Naive thymus-derived CD4-positive, alpha-beta T cell (primary cell): ENCODE measurements at regions not wholly inside any gene's neighbourhood (a gene's known extent, or its start where the extent isn't known, plus 50 kb on each side); places are given as distances from the start of the nearest gene placed in this dataset.

Experiments used
- ATAC-seq: fragments of 150-1000 bp; cut with Tn5 transposase; 2 replicates; pipeline ENCODE4 v1.10.0; 2021; ENCODE audit warnings: mild to moderate bottlenecking, moderate library complexity
- CTCF ChIA-PET: fragments of 350-600 bp; sonication (Branson Sonifier 250); formaldehyde crosslinking; loops from one replicate; lab custom pipeline; 2021; ENCODE audit warnings: antibody characterized with exemption; lab: Charles Lee
- POLR2A ChIA-PET: fragments of 350-600 bp; sonication (Branson Sonifier 250); formaldehyde crosslinking; loops from one replicate; lab custom pipeline; 2021; ENCODE audit warnings: antibody characterized with exemption, inconsistent platforms; lab: Charles Lee
- DNase-seq, 9 donors: peaks; one replicate each; pipeline versions ENCODE4 v3.0.0 to v3.0.0-alpha.2; 2020 to 2022; ENCODE audit warnings: mixed read lengths in 1 of 9
- H3K27ac ChIP-seq: one replicate; pipeline ENCODE4 v1.7.0; 2013; ENCODE audit warnings: mild to moderate bottlenecking, low read depth, low read length, moderate library complexity
- H3K27me3 ChIP-seq, 2 donors: one replicate each; pipeline ENCODE4 v1.7.0; 2013; ENCODE audit warnings: low read length in 2 of 2, mild to moderate bottlenecking in 2 of 2, moderate library complexity in 2 of 2; ENCODE audit not compliant: control insufficient read depth in 2 of 2, insufficient read depth in 2 of 2
- H3K36me3 ChIP-seq, 3 experiments: 1 replicate in 2 of 3; 2 replicates in 1 of 3; pipeline ENCODE4 v1.7.0; 2013; ENCODE audit warnings: low read length in 3 of 3, mild to moderate bottlenecking in 3 of 3, moderate library complexity in 1 of 3; ENCODE audit not compliant: insufficient read depth in 3 of 3, control insufficient read depth in 2 of 3
- H3K4me1 ChIP-seq, 2 donors: one replicate each; pipeline ENCODE4 v1.7.0; 2013; ENCODE audit warnings: low read length in 2 of 2, mild to moderate bottlenecking in 2 of 2, moderate library complexity in 1 of 2; ENCODE audit not compliant: control insufficient read depth in 2 of 2, insufficient read depth in 2 of 2
- H3K4me3 ChIP-seq: 2 replicates; pipeline ENCODE4 v1.7.0; 2013; ENCODE audit warnings: mild to moderate bottlenecking, low read length
- H3K9me3 ChIP-seq, 3 experiments: 1 replicate in 2 of 3; 2 replicates in 1 of 3; pipeline ENCODE4 v1.7.0; 2013; ENCODE audit warnings: low read length in 3 of 3; ENCODE audit not compliant: control insufficient read depth in 2 of 3
- H3K27ac Mint-ChIP-seq, 9 donors: one replicate each; pipeline ENCODE4 v1.8.0; 2020 to 2022; ENCODE audit warnings: mixed read lengths in 9 of 9, mild to moderate bottlenecking in 8 of 9, moderate library complexity in 5 of 9, inconsistent platforms in 2 of 9
- H3K27me3 Mint-ChIP-seq, 5 donors: one replicate each; pipeline ENCODE4 v1.8.0; 2021 to 2022; ENCODE audit warnings: mixed read lengths in 5 of 5, mild to moderate bottlenecking in 1 of 5
- H3K36me3 Mint-ChIP-seq, 5 donors: one replicate each; pipeline ENCODE4 v1.8.0; 2020 to 2022; ENCODE audit warnings: mixed read lengths in 5 of 5, mild to moderate bottlenecking in 3 of 5, inconsistent platforms in 1 of 5
- H3K4me1 Mint-ChIP-seq, 7 donors: one replicate each; pipeline ENCODE4 v1.8.0; 2020 to 2022; ENCODE audit warnings: mixed read lengths in 7 of 7, mild to moderate bottlenecking in 3 of 7, inconsistent platforms in 1 of 7
- H3K4me3 Mint-ChIP-seq, 10 donors: one replicate each; pipeline ENCODE4 v1.8.0; 2020 to 2022; ENCODE audit warnings: mild to moderate bottlenecking in 10 of 10, mixed read lengths in 10 of 10, moderate library complexity in 6 of 10, inconsistent platforms in 2 of 10
- H3K9me3 Mint-ChIP-seq, 11 donors: one replicate each; pipeline ENCODE4 v1.8.0; 2020 to 2022; ENCODE audit warnings: mixed read lengths in 11 of 11, mild to moderate bottlenecking in 4 of 11, inconsistent platforms in 1 of 11, moderate library complexity in 1 of 11
- intact Hi-C, 2 donors: fragments of 100-400 bp; cut with micrococcal nuclease; formaldehyde crosslinking; loops; one replicate each; pipeline ENCODE4 v1.15.1; 2023

DNA sequence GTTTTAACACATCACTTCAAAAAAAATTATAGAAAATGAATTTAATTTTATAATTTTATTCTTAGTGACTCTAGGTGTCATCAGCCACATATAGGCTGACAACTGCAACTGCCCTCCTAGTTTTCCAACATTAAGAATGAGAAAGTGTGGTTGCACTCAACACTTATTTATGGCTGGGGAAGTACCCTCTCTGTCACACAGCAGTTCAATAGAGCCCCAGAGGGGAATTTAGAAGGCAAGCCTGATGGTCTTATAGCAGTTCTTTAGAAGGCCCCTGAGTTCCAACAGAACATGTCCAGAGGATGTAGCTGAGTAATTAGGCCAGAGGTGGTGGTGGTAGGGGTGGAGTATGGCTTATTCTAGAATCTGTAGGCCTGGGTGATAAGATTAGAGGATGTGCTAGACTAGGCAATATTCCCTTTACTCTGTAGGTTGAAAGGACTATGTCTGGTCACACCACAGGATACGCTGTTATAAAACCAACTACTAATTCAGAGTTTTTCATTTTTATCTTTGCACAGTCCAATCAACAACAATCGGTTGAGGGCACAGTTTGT is 226.5 kb upstream of the CITED2 start:
- H3K9me3 Mint-ChIP-seq = peaks cover 0 to 3% (median 0%) of the 10 kb centered on the region in 11 donors
- Histone ChIP-seq H3K27me3 (no peaks in the 10 kb centered on the region), H3K9me3 (no peaks in the 10 kb centered on the region), H3K4me1 (no peaks in the 10 kb centered on the region), H3K27ac (no peak overlapping the region), H3K36me3 (no peaks in the 10 kb centered on the region), H3K4me3 (no peak overlapping the region)
- no peak for ATAC-seq
- DNase-seq = no peak
- H3K4me3 Mint-ChIP-seq = no peak overlapping the region
- H3K27me3 Mint-ChIP-seq = peaks cover 0 to 10% (median 4%) of the 10 kb centered on the region in 5 donors
- peaks cover 0 to 4% (median 0%) of the 10 kb centered on the region in 7 donors for H3K4me1 Mint-ChIP-seq
- POLR2A ChIA-PET = interaction anchor here (0.7 kb wide), 1 partner anchor 824 kb away, joined by 3 read pairs; no protein-coding TSS in a partner anchor
- H3K36me3 Mint-ChIP-seq = no peaks in the 10 kb centered on the region
- intact Hi-C loops = no loop called here
- no peak overlapping the region for H3K27ac Mint-ChIP-seq
- CTCF ChIA-PET = no interaction called here

DNA sequence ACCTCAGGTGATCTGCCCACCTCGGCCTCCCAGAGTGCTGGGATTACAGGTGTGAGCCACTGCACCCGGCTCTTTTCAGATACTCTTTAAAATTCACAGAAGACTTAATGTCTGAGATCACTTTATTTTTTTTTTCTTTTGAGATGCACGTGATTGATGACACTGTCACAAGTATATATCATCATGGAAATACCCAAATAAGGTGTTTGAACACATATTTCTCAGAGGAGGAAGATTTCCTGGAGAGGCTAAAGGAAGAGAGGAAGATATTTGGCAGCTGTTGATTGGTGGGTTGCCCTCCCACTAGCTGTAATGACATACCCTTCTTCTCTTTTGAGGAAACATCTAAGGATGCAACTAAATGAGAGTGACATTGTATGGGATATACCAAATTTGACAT is 225.9 kb upstream of the CITED2 start:
- DNase-seq = no peak
- ATAC-seq = no peak
- peaks cover 0 to 3% (median 0%) of the 10 kb centered on the region in 11 donors for H3K9me3 Mint-ChIP-seq
- Histone ChIP-seq H3K9me3 (no peaks in the 10 kb centered on the region), H3K4me3 (no peak overlapping the region), H3K27me3 (no peaks in the 10 kb centered on the region), H3K4me1 (no peaks in the 10 kb centered on the region), H3K27ac (no peak overlapping the region), H3K36me3 (no peaks in the 10 kb centered on the region)
- no peaks in the 10 kb centered on the region for H3K36me3 Mint-ChIP-seq
- no peak overlapping the region for H3K4me3 Mint-ChIP-seq
- POLR2A ChIA-PET = interaction anchor here (0.7 kb wide), 1 partner anchor 824 kb away, joined by 3 read pairs; no protein-coding TSS in a partner anchor
- intact Hi-C loops = no loop called here
- peaks cover 0 to 10% (median 4%) of the 10 kb centered on the region in 5 donors for H3K27me3 Mint-ChIP-seq
- CTCF ChIA-PET = no interaction called here
- no peak overlapping the region for H3K27ac Mint-ChIP-seq
- peaks cover 0 to 4% (median 0%) of the 10 kb centered on the region in 7 donors for H3K4me1 Mint-ChIP-seq

DNA sequence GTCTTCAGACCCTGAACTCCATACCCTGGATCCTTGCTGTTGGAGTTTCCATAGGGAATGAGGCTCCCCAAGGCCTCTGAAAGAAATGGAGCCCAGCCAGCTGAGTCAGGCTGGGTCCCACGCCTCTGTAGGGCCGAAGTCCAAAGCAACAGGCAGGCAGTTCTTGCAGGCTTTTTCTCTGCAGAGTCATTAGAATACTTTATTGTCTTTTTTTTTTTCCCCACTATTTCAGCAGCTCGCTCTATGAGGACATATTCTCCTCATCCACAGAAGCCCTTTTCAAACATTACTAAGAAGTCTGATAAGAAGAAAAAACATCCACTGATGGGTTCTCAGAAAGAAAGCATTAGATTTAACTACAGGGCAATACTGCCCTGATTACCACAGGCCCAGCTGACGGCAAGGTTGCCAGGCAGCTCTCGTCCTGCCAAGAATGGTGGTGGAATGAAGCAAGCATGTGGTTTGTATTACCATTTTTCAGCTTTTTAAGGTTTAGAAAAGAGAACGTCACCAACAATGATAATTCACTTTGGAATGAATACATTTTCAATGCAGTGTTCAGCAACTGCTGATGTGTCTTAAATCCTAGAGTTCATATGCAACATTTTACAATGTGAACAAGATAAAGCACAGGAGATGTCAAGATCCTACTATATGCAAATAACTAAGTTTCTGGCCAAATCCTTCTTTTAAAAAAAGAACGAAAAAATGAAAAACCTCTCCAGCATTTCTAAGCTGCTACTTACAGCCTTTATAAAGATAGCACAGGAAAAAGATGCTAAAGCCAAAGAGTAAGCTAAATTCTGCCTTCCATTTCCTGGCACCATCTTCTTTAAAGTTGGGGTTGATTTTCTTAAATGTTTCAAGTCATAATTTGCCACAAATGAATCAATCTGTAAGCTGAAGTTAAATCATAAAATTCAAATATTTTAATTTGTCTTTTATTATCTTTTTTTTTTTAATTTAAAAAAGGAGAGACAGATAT is 223.6 kb upstream of the CITED2 start:
- Mint-ChIP-seq H3K27ac (no peak overlapping the region), H3K36me3 (no peaks in the 10 kb centered on the region), H3K27me3 (peaks cover 0 to 15% (median 6%) of the 10 kb centered on the region in 5 donors), H3K4me3 (no peak overlapping the region), H3K9me3 (peaks cover 0 to 2% (median 0%) of the 10 kb centered on the region in 11 donors), H3K4me1 (peaks cover 0 to 4% (median 0%) of the 10 kb centered on the region in 7 donors)
- H3K36me3 ChIP-seq = no peaks in the 10 kb centered on the region
- ATAC-seq (no peak), DNase-seq (no peak)
- ChIA-PET POLR2A (interaction anchor here (0.6 kb wide), 1 partner anchor 228 kb away, joined by 5 read pairs; no protein-coding TSS in a partner anchor), CTCF (interaction anchor here (0.5 kb wide), 1 partner anchor 1532 kb away, joined by 3 read pairs; no protein-coding TSS in a partner anchor)
- intact Hi-C loops = no loop called here
- H3K4me1 ChIP-seq = no peaks in the 10 kb centered on the region
- H3K27me3 ChIP-seq = no peaks in the 10 kb centered on the region
- H3K4me3 ChIP-seq = no peak overlapping the region
- H3K9me3 ChIP-seq = no peaks in the 10 kb centered on the region
- no peak overlapping the region for H3K27ac ChIP-seq

DNA sequence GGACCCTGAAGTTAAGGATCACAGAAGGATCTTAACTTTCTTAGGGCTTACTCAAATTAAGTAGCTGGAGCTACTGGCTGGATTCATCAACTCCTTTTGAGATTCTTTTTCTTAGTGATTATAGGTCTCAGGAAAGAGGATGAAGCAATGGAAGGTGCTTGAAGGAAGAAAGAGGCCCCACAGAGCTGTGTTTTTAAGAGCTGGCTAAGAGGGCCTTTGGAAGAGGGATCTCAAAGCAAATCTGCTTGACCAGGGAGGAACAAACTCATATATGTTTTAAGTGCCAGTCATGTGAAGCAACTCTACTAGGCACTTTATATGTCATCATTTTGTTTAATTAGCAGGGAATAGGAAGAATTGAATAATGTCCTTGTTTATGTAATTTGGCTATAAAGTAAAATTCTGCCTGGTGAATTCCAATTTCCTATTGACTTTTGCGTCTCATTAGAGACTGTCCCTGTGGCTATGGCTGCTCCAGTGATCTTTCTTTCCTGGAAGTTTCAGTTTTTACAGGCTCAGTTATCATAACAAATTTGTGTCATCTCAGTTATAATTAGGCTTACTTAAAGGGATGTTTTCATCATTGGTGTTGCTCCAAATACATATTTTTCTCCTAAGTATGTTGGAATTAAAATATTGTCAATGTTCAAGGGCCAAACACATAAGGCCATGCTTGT is 222.8 kb upstream of the CITED2 start:
- no peak for ATAC-seq
- H3K36me3 Mint-ChIP-seq = peaks cover 0 to 3% (median 0%) of the 10 kb centered on the region in 5 donors
- DNase-seq = no peak
- no peak overlapping the region for H3K4me3 Mint-ChIP-seq
- H3K9me3 ChIP-seq = no peaks in the 10 kb centered on the region
- H3K27me3 Mint-ChIP-seq = peaks cover 0 to 23% (median 13%) of the 10 kb centered on the region in 5 donors
- H3K27me3 ChIP-seq = no peaks in the 10 kb centered on the region
- H3K4me3 ChIP-seq = no peak overlapping the region
- peaks cover 0 to 4% (median 0%) of the 10 kb centered on the region in 7 donors for H3K4me1 Mint-ChIP-seq
- POLR2A ChIA-PET = no interaction called here
- no peaks in the 10 kb centered on the region for H3K36me3 ChIP-seq
- CTCF ChIA-PET = no interaction called here
- intact Hi-C loops = no loop called here
- H3K27ac Mint-ChIP-seq = no peak overlapping the region
- no peaks in the 10 kb centered on the region for H3K4me1 ChIP-seq
- no peak overlapping the region for H3K27ac ChIP-seq
- H3K9me3 Mint-ChIP-seq = no peaks in the 10 kb centered on the region

DNA sequence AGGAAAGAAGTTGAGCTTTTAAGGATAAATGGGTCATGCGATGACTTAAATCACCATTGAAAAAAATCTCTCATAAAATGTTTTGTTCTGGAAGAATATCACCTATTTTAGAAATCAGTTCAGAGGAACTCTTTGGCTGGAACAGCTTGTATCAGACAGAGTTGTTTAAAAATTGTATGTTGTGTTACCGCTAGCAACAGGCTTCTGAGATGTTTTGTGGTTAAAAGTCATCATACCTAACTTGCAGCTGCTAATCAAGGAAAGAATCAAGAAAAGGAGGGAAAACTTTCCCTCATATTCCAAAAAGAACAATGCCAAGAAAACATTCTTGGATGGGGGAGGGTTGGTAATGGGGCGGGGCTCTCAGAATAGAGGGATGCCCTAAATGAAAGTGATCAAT is 220.7 kb upstream of the CITED2 start:
- no peaks in the 10 kb centered on the region for H3K9me3 ChIP-seq
- CTCF ChIA-PET = no interaction called here
- Mint-ChIP-seq H3K27ac (no peak overlapping the region), H3K9me3 (no peaks in the 10 kb centered on the region), H3K36me3 (peaks cover 0 to 4% (median 0%) of the 10 kb centered on the region in 5 donors), H3K4me3 (no peak overlapping the region), H3K27me3 (peaks cover 13 to 32% (median 17%) of the 10 kb centered on the region in 5 donors), H3K4me1 (peaks cover 0 to 4% (median 0%) of the 10 kb centered on the region in 7 donors)
- DNase-seq (no peak), ATAC-seq (no peak)
- H3K36me3 ChIP-seq = no peaks in the 10 kb centered on the region
- H3K4me3 ChIP-seq = no peak overlapping the region
- no peaks in the 10 kb centered on the region for H3K4me1 ChIP-seq
- POLR2A ChIA-PET = no interaction called here
- intact Hi-C loops = no loop called here
- no peak overlapping the region for H3K27ac ChIP-seq
- no peaks in the 10 kb centered on the region for H3K27me3 ChIP-seq

DNA sequence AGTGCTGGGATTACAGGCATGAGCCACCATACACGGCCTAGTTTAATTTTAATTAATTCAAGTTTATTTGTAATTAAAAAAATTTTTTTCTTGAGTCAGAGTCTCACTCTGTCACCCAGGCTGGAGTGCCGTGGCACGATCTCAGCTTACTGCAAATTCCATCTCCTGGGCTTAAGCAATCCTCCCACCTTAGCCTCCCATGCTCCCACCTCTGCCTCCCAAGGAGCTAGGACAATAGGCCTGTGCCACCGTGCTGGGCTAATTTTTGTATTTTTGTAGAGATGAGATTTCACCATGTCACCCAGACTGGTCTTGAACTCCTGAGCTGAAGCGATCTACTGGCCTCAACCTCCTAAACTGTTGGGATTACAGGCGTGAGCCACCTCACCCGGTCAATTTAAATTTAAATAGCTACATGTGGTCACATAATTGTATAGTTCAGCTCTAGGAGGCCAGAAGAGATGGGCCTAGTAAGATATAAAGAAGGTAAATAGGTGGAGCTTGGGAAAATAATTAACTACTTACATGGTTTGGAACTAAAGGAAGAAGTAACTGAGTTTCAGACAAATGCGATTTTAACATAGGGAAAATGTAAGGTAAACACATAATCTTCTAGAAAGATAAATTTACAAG is 220.0 kb upstream of the CITED2 start:
- Histone ChIP-seq H3K27ac (no peak overlapping the region), H3K4me3 (no peak overlapping the region), H3K27me3 (no peaks in the 10 kb centered on the region), H3K4me1 (no peaks in the 10 kb centered on the region), H3K36me3 (no peaks in the 10 kb centered on the region), H3K9me3 (no peaks in the 10 kb centered on the region)
- CTCF ChIA-PET = no interaction called here
- H3K27ac Mint-ChIP-seq = no peak overlapping the region
- H3K36me3 Mint-ChIP-seq = peaks cover 0 to 4% (median 0%) of the 10 kb centered on the region in 5 donors
- ATAC-seq (no peak), DNase-seq (no peak)
- H3K27me3 Mint-ChIP-seq = peaks cover 16 to 37% (median 20%) of the 10 kb centered on the region in 5 donors
- POLR2A ChIA-PET = interaction anchor here (0.5 kb wide), 1 partner anchor 1890 kb away, joined by 3 read pairs; no protein-coding TSS in a partner anchor
- H3K9me3 Mint-ChIP-seq = no peaks in the 10 kb centered on the region
- peaks cover 0 to 4% (median 0%) of the 10 kb centered on the region in 7 donors for H3K4me1 Mint-ChIP-seq
- H3K4me3 Mint-ChIP-seq = no peak overlapping the region
- intact Hi-C loops = no loop called here
